Ramos (cell line): ENCODE measurements at regions not wholly inside any gene's neighbourhood (a gene's known extent, or its start where the extent isn't known, plus 50 kb on each side); places are given as distances from the start of the nearest gene placed in this dataset.

Source experiments
- in situ Hi-C: fragments of 300-500 bp; cut with MboI; formaldehyde crosslinking; loops from one replicate; pipeline ENCODE4 v1.14.3; 2022; ENCODE audit warnings: low sequenced_read_pairs; ENCODE audit not compliant: unreplicated experiment

DNA sequence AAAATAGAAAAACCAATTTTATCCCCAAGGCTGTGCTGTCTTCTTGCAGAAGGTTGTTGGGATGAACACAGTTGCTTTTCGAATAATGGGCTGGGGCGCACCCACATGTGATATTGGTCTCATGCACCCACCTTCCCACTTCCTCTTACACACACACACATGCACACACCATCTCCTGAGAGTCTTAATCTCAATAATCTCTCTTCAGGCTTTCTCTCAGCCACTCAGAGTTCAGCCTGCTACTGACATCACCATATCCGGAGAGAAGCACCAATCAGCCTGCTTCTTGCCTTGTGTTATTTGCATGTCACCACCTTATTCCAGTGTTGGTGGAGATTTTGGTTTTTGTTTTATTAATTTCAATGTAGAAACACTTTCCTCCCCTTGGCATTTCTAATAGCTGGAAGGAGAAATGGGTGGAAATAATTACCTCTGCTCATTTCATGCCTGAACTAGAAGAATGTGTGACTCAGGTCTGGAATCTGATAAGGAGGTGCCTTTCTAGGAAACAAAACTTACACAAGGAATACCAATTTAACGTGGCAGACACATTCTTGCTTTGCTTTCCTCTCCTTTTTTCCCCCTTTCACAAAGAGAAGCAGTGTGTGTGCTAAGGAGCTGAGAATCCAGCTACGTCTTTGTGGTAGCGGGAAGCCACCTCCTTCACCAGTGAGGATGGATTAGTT is 400.2 kb downstream of the MID1IP1 start:
- in situ Hi-C loops = no loop called here

GRCh38 chrX:39202641-39203040 is 401.4 kb downstream of the MID1IP1 start:
- in situ Hi-C loops = no loop called here

GRCh38 chrX:39203427-39203826 is 402.2 kb downstream of the MID1IP1 start:
- in situ Hi-C loops = no loop called here

- in situ Hi-C loops = no loop called here
Measured at GRCh38 chrX:39204353-39204752, 403.1 kb downstream of the MID1IP1 start.

DNA sequence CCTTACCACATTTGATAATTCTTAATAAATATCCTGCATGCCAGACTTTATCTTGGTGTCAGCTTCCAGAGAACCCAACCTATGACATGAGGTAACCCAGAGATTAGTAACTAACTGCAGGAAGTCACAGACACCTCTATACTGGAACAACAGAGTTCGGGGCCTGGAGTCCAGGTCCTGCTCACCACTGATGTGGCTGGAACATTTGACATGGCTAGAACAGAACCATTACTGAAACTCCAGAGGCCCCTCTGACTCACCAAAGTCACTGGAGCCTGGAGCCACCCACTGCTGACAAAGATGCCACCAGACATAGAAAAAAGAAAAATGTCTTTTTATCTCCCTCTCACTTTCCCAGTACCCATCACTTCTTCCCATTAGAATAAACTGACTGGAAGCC is 403.7 kb downstream of the MID1IP1 start:
- in situ Hi-C loops = no loop called here

- in situ Hi-C loops = no loop called here
Measured at GRCh38 chrX:39205467-39205866, 404.2 kb downstream of the MID1IP1 start.

- in situ Hi-C loops = no loop called here
Measured at GRCh38 chrX:39206399-39207145, 405.3 kb downstream of the MID1IP1 start.

DNA sequence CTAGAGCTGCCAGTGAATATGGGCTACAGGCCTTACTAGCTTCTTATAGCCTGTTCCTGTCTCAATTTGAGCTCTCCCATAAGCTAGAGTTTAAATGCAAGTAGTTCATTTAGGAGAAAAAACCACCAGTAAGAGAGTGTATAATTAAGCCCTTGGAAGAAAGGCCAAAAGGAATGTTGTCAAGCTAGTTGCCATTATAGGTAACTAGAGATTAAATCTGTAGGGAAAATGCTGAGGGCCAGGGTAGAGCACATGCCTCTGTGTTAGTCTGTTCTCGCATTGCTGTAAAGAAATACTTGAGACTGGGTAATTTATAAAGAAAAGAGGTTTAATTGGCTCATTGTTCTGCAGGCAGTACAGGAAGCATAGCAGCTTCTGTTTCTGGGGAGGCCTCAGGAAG is 410.2 kb downstream of the MID1IP1 start:
- in situ Hi-C loops = no loop called here

- in situ Hi-C loops = no loop called here
Measured at GRCh38 chrX:39212456-39212855, 411.2 kb downstream of the MID1IP1 start.

- in situ Hi-C loops = no loop called here
Measured at GRCh38 chrX:39214387-39215126, 413.3 kb downstream of the MID1IP1 start.

DNA sequence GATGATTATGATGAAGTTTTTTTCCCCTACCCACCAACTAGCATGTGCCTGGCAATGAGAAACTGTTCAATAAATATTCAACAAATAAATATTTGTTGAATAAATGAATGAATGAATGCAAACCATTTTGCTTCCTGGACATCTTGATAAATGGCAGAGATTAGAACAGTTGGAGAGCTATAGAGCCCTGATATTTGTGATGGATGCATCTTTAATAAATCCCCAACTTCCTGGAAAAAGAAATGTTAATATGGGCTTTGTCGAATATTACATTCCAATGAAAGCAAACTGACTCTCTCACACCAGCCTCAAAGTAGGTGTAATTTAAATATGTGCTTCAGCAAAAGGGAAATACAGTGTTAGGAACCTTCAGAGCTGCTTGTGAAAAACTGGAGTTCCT is 419.7 kb downstream of the MID1IP1 start:
- in situ Hi-C loops = no loop called here

GRCh38 chrX:39222346-39223113 is 421.3 kb downstream of the MID1IP1 start:
- in situ Hi-C loops = no loop called here

GRCh38 chrX:39226251-39226650 is 425.0 kb downstream of the MID1IP1 start:
- in situ Hi-C loops = no loop called here

DNA sequence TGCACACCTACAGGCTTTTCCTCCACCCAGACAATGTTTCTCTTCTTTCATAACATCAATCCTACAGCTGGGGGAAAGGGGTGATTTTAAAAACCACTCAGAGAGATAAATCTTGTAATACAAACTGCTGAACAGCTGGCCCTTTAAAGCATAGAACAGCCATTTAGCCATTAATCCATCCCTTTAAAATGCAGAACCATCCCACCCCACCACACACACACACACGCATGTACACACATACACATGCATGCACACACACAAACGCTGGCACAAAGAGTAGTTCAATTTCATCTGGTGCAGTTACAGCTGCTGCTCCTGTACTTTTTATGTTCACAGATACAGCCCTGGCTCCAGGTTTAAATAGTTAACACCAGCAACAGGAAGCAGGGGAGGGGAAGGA is 426.1 kb downstream of the MID1IP1 start:
- in situ Hi-C loops = no loop called here

DNA sequence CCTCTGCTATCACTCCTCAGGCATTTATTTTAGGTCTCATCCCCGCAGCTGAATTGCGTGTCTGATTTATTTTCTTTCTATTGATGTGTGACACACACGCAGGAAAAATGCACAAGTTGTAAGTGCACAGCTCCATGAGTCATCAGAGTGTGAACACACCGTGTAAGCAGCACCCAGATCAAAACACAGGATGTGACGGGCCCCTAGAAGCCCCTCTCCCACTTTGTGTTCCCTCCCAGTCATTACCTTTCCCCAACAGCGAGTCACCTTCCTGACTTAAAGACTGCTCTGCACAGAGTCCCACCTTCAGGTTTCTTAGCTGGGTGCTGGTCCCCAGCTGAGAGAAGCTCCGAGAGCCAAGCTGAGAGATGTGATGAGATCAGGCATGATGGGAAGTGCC is 436.7 kb downstream of the MID1IP1 start:
- in situ Hi-C loops = no loop called here

- in situ Hi-C loops = no loop called here
Measured at GRCh38 chrX:39242187-39242586, 440.9 kb downstream of the MID1IP1 start.

GRCh38 chrX:39244147-39244546 is 442.9 kb downstream of the MID1IP1 start:
- in situ Hi-C loops = no loop called here

GRCh38 chrX:39245024-39245423 is 443.8 kb downstream of the MID1IP1 start:
- in situ Hi-C loops = no loop called here

DNA sequence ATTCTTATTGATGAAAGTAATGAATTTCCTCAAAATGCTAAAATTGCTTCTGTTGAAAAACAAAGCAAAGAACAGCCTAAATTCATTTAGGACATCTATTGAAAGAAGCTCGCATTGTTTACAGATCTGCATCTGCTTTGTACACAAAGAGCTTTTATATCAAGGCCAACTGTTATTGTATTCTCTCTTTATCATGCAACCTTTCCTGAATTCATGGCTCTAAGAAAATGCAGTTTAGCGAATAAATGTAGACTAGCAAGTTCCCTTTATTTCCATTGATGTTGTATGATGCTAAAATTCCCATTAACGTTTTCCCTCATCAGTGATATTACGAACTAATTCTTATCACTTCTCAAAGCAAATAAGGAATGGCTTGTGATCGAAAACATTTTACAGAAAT is 446.3 kb downstream of the MID1IP1 start:
- in situ Hi-C loops = no loop called here

- in situ Hi-C loops = no loop called here
Measured at GRCh38 chrX:39248330-39248729, 447.1 kb downstream of the MID1IP1 start.

- in situ Hi-C loops = no loop called here
Measured at GRCh38 chrX:39249999-39250398, 448.7 kb downstream of the MID1IP1 start.
